ENCODE measurements at regions not wholly inside any gene's neighbourhood (a gene's known extent, or its start where the extent isn't known, plus 50 kb on each side); places are given as distances from the start of the nearest gene placed in this dataset.

DNA sequence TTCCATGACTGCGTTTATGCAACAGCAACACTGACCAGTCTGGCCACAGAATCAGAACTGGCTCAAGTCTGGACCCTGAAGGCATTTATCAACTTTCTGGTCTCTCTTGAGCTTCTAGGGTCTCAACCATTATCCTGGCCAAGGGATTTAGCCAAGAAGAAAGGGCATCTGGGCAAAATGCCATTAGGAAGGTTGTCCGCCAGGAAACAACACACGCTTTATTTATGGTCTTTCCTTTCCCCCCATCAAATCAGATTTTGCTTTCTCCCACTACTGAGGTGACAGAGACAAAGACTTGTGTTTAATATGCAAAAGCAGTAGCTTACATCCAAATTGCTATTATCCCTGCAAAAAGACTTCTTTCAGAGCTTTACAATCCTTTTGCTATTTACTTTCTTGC, 81.6 kb upstream of the PPP2R5A start:
- TF ChIP-seq, protein P1, sequence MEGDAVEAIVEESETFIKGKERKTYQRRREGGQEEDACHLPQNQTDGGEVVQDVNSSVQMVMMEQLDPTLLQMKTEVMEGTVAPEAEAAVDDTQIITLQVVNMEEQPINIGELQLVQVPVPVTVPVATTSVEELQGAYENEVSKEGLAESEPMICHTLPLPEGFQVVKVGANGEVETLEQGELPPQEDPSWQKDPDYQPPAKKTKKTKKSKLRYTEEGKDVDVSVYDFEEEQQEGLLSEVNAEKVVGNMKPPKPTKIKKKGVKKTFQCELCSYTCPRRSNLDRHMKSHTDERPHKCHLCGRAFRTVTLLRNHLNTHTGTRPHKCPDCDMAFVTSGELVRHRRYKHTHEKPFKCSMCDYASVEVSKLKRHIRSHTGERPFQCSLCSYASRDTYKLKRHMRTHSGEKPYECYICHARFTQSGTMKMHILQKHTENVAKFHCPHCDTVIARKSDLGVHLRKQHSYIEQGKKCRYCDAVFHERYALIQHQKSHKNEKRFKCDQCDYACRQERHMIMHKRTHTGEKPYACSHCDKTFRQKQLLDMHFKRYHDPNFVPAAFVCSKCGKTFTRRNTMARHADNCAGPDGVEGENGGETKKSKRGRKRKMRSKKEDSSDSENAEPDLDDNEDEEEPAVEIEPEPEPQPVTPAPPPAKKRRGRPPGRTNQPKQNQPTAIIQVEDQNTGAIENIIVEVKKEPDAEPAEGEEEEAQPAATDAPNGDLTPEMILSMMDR (conservative IDR thresholded peaks at IDR 0.05; ENCODE audit: low read depth, low read length): no peak
- no peak for TF ChIP-seq EZH2 (IDR thresholded peaks at IDR 0.05; ENCODE audit: low read length, unreplicated experiment)
- no peak for TF ChIP-seq EZH2phosphoT487 (IDR thresholded peaks at IDR 0.05; ENCODE audit: borderline replicate concordance, low read length)
